NCI-H2196 treated with DMSO at 0.1 percent for 48 hours (cell line): ENCODE measurements at regions not wholly inside any gene's neighbourhood (a gene's known extent, or its start where the extent isn't known, plus 50 kb on each side); places are given as distances from the start of the nearest gene placed in this dataset.

Source experiments
- DNase-seq: peaks from one replicate; lab custom pipeline; 2025; ENCODE audit not compliant: unreplicated experiment; lab: John Stamatoyannopoulos, UW

GRCh38 chr2:59532808-59533207 is 1020.6 kb downstream of the BCL11A start:
- no peak for DNase-seq

GRCh38 chr2:59530258-59530657 is 1023.2 kb downstream of the BCL11A start:
- no peak for DNase-seq

DNA sequence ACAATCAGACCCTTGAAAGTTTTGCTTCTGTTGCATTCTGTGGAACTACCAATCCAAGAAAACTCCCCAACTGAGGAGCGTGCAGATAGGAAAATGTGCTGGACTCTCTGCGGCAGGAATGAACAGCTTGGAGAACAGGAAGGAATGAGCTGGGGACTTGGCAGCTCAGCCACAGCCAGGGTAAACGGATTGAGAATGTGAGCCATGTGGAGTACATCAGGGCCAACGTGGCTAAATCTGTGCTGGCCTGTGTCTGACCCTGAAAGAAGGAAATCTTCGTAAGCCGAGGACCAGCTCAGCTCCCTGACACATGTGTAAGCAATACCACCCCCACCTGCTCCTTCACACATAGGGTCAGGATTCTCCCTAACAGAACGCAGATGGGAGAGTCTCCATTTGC is 1023.7 kb downstream of the BCL11A start:
- DNase-seq: no peak

GRCh38 chr2:59528525-59528924 is 1024.9 kb downstream of the BCL11A start:
- DNase-seq: no peak

DNA sequence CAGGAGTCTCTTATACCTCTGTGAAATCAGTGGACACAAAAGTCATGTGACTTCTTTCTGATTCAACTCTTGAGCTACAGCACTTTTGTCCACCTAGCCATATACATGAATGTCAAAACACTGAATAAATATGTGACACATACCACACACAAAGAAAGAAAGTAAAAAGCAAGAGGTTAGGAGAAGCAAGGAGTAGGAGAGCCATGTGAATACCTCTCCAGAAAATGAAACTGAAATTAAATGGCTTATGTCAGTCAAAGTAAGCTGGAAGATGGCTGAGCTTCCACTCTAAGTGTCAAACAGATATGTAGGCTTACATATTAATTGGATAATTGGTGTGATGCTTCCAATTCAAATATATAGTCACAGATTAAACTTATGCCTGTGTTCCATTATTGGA is 1050.5 kb downstream of the BCL11A start:
- no peak for DNase-seq

GRCh38 chr2:59490994-59491393 is 1062.5 kb downstream of the BCL11A start:
- DNase-seq: no peak

GRCh38 chr2:59490192-59490591 is 1063.3 kb downstream of the BCL11A start:
- DNase-seq: no peak

DNA sequence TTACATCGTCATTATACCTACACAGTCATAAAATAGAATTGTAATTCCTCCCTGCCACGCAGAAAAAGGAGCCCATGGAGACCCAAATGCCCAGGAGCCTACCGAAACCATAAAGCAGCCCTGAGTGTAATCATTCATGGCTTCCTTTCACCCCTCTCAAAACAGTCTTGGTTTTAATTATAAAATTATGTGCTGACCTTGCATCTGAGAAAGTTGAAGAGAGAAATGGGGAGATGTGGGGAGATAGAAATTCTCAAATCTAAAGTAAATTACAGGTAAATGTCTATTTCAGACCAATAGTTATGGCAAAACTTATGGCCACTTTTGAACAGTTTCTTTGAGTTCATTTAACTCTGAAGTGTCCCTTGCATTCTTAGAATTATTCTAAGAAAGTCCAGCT is 1068.8 kb downstream of the BCL11A start:
- no peak for DNase-seq

- no peak for DNase-seq
These were observed 1090.0 kb downstream of the BCL11A start for GRCh38 chr2:59463426-59463825.

GRCh38 chr2:59462422-59463197 is 1090.8 kb downstream of the BCL11A start:
- no peak for DNase-seq

- DNase-seq: no peak
These were observed 1092.3 kb downstream of the BCL11A start for GRCh38 chr2:59461127-59461526.

DNA sequence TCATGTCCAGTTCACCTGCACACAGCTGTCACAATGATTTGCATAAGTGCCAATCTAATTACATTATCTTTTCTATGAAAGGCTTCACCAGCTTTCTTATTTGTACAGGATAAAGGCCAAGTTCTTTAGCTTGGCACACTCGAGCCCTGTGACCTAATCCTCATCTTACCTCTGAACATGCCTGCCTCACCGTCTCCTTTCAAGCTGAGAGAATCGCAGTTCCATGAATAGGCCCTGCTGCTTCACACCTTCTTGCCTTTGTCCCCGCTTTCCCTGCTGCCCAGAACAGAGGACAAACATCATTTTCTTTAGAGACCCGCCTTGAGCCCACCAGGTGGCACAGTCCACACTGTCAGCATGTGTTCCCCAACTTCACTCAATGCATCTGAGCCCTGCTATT is 1094.7 kb downstream of the BCL11A start:
- peak; percentile 51 for DNase-seq

- DNase-seq: no peak
These were observed 1097.2 kb downstream of the BCL11A start for GRCh38 chr2:59456285-59456684.

GRCh38 chr2:59449274-59449673 is 1104.2 kb downstream of the BCL11A start:
- no peak for DNase-seq

- no peak for DNase-seq
These were observed 1113.0 kb downstream of the BCL11A start for GRCh38 chr2:59440491-59440890.

GRCh38 chr2:59435635-59436034 is 1117.8 kb downstream of the BCL11A start:
- no peak for DNase-seq

DNA sequence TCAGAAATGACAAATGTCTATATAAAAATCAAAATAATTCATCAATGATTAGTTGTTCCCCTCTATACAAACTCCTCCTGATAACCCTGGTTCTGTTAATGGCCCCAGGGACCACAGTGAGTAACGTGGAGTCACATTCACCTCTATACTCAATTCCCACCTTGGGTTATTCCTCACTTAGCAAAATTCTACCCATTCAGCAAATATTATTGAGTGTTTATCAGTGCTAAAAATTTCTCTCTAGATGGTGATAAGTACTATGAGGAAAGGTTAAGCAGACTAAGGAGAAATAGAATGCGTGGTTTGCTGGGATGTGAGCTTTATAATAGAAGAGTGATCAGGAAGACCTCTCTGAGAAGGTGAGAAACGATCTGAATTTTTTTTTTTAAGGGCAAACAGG is 1124.5 kb downstream of the BCL11A start:
- no peak for DNase-seq

DNA sequence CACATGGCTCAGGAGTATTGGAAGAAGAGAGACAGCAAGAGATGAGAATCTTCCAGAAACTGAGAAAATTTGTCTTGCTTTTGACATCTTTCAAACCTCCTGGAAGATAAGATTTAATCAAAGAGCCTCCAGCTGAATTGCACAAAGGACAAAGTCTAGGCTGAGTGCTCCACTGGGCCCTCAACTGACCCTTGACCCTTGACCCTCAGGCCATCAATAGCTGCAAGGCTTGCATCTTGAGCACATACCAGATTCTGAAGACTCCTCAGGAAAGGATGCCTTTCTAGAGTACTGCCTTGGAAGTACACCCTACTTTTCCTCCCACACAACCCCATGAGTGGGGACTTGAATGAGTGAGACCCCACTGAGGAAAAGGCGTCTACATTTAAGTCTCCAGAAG is 1125.5 kb downstream of the BCL11A start:
- no peak for DNase-seq

GRCh38 chr2:59425247-59425646 is 1128.2 kb downstream of the BCL11A start:
- DNase-seq: no peak

DNA sequence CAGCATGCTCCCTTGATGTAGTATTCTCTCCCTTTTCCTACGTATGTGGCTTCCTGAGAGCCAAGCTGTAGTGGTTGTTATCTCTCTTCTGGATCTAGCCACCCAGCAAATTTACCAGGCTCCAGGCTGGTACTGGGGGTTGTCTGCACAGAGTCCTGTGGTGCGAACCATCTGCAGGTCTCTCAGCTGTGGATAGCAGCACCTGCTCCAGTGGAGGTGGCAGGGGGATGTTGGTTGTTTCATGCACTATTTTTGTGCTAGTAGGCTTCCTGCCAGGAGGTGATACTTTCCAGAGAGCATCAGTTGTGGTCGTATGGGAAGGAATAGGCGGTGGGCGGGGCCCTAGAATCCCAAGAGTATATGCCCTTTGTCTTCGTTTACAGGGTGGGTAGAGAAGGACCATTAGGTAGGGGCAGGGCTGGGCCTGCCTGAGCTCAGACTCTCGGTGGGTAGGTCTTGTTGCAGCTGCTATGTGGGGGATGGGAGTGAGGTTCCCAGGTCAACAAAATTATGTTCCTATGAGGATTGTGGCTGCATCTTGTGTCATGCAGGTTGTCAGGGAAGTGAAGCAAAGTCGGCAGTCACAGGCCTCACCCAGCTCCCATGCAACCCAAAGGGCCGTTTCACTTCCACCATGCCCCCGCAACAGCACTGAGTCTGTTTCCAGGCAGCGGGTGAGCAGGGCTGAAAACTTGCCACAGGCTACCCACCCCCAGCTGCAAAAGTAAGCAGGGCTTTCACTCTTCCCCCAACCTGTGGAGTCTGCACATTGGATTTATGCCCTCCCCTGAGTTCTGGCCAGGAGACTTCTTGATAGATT is 1139.5 kb downstream of the BCL11A start:
- DNase-seq: no peak

GRCh38 chr2:59399126-59399525 is 1154.3 kb downstream of the BCL11A start:
- no peak for DNase-seq

- no peak for DNase-seq
These were observed 1155.4 kb downstream of the BCL11A start for GRCh38 chr2:59398081-59398480.
